Osteoblast (primary cell): ENCODE measurements at regions not wholly inside any gene's neighbourhood (a gene's known extent, or its start where the extent isn't known, plus 50 kb on each side); places are given as distances from the start of the nearest gene placed in this dataset.
A peak's percentile ranks its signal among the peaks of the same experiment; 100 is the strongest.

Experiments used
- DNase-seq: peaks from one replicate; pipeline ENCODE4 v3.0.0; 2011; ENCODE audit warnings: low spot score, mixed read lengths; ENCODE audit not compliant: insufficient read length; ENCODE audit errors: missing footprints
- H2AFZ ChIP-seq: 2 replicates; pipeline ENCODE4 v1.6.0; 2011; ENCODE audit warnings: mild to moderate bottlenecking, low read length
- H3K27ac ChIP-seq: 2 replicates; pipeline ENCODE4 v1.5.1; 2011; ENCODE audit warnings: mild to moderate bottlenecking, low read depth, low read length, moderate library complexity
- H3K27me3 ChIP-seq: 2 replicates; pipeline ENCODE4 v1.6.0; 2012; ENCODE audit warnings: mild to moderate bottlenecking, control low read depth, inconsistent platforms, low read length, moderate library complexity; ENCODE audit not compliant: insufficient read depth
- H3K36me3 ChIP-seq: 2 replicates; pipeline ENCODE4 v1.5.1; 2011; ENCODE audit warnings: mild to moderate bottlenecking, low read length, control low read depth, moderate library complexity; ENCODE audit not compliant: insufficient read depth
- H3K4me1 ChIP-seq: 2 replicates; pipeline ENCODE4 v1.5.1; 2011; ENCODE audit warnings: mild to moderate bottlenecking, low read length, control low read depth, moderate library complexity; ENCODE audit not compliant: insufficient read depth
- H3K4me2 ChIP-seq: 2 replicates; pipeline ENCODE4 v1.6.0; 2011; ENCODE audit warnings: mild to moderate bottlenecking, low read length; ENCODE audit not compliant: insufficient read depth
- H3K4me3 ChIP-seq: fragments of 200-600 bp; sonication (generic); 3 replicates; pipeline ENCODE4 v1.5.1; 2012; ENCODE audit warnings: mild to moderate bottlenecking, low read length, inconsistent platforms; ENCODE audit not compliant: insufficient read depth
- H3K79me2 ChIP-seq: 2 replicates; pipeline ENCODE4 v1.6.0; 2012; ENCODE audit warnings: mild to moderate bottlenecking, low read length, control low read depth, inconsistent platforms; ENCODE audit not compliant: insufficient read depth
- H3K9me3 ChIP-seq: 2 replicates; pipeline ENCODE4 v1.5.1; 2011; ENCODE audit warnings: low read depth, low read length, control low read depth
- H4K20me1 ChIP-seq: 2 replicates; pipeline ENCODE4 v1.6.0; 2012; ENCODE audit warnings: mild to moderate bottlenecking, low read length, control low read depth; ENCODE audit not compliant: insufficient read depth
- TF ChIP-seq, protein P1 (sequence below): IDR thresholded peaks from 2 replicates; pipeline ENCODE4 v1.5.1; 2011; ENCODE audit warnings: mild to moderate bottlenecking, low read depth, low read length, moderate library complexity; ENCODE audit errors: extremely low read depth

DNA sequence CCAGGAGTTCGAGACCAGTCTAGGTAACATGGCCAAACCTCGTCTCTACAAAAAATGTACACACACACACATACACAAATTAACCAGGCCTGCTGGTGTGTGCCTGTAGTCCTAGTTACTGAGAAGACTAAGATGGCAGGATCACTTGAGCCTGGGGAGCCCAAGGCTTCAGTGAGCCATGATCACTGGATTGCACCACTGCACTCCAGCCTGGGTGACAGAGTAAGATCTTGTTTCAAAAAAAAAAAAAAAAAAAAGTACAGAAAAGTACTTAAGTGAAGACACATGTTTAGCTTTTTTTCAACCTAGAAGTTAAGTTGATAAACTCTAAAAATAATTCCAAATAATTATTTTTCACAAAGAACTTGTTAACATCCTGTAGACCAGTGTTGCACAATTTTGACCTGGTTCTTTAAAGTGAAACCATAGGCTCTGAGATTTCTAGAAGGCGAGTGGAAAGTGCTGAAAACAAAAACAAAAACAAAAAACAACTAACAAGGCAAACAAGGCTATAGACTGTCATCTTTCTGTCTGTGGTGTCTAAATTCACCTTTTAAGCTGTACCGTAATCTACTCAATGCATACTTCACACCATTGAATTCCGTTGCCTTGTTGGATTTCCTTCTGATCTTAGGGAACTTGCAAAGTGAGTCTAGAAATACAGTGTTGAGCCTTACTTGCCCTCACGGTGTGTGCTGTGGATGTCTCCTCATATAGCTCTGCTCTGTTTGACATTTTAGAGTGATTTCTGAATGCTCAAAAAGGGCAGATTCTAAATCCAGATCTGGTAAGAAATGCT lies 63.5 kb downstream of the CHST2 start:
- Histone ChIP-seq H3K27ac (no peak overlapping the region), H3K4me2 (no peak overlapping the region), H3K4me1 (no peaks in the 10 kb centered on the region), H4K20me1 (no peaks in the 10 kb centered on the region), H3K9me3 (no peaks in the 10 kb centered on the region), H3K36me3 (no peaks in the 10 kb centered on the region), H3K4me3 (no peak overlapping the region), H2AFZ (no peak overlapping the region), H3K79me2 (no peaks in the 10 kb centered on the region), H3K27me3 (no peaks in the 10 kb centered on the region)
- TF ChIP-seq, protein P1, sequence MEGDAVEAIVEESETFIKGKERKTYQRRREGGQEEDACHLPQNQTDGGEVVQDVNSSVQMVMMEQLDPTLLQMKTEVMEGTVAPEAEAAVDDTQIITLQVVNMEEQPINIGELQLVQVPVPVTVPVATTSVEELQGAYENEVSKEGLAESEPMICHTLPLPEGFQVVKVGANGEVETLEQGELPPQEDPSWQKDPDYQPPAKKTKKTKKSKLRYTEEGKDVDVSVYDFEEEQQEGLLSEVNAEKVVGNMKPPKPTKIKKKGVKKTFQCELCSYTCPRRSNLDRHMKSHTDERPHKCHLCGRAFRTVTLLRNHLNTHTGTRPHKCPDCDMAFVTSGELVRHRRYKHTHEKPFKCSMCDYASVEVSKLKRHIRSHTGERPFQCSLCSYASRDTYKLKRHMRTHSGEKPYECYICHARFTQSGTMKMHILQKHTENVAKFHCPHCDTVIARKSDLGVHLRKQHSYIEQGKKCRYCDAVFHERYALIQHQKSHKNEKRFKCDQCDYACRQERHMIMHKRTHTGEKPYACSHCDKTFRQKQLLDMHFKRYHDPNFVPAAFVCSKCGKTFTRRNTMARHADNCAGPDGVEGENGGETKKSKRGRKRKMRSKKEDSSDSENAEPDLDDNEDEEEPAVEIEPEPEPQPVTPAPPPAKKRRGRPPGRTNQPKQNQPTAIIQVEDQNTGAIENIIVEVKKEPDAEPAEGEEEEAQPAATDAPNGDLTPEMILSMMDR: no peak
- DNase-seq: peak; percentile 9

DNA sequence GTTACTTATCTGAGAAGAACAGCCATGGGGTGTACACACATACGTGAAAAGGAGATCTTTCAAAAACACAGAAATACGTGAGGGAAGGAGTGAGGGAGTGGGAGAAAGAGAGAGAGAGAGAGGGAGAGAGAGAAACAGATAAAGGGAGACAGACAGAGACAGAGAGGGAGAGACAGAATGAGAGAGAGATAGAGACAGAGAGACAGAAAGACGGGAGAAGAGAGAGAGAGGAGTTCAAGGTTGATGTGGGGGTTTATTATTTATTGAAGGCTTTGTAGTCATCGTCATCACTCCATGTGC lies 64.0 kb downstream of the CHST2 start:
- Histone ChIP-seq H3K36me3 (no peaks in the 10 kb centered on the region), H3K9me3 (no peaks in the 10 kb centered on the region), H3K4me3 (no peak overlapping the region), H3K27me3 (no peaks in the 10 kb centered on the region), H2AFZ (no peak overlapping the region), H4K20me1 (no peaks in the 10 kb centered on the region), H3K27ac (no peak overlapping the region), H3K4me2 (no peak overlapping the region), H3K79me2 (no peaks in the 10 kb centered on the region), H3K4me1 (no peaks in the 10 kb centered on the region)
- no peak for DNase-seq
- TF ChIP-seq, protein P1: no peak

DNA sequence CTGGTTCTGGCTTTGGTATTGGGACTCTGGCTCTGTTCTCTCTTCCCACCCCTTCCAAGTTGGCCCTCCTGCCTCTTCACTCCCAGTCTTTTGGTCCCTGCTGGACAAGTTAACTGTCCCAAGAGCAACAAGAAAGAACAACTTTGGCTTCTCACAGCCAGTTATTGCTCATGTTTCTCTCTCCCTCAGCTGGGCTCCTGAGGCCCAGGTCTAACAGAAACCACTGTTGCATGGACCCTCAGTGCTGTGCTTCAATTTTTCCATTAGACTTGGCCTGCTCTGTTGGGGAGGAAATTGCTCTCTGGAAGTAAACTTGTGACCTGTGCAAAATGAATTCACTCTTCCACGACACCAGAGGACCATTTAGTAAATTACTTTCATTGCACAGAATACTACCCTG lies 64.5 kb downstream of the CHST2 start:
- Histone ChIP-seq H3K4me3 (no peak overlapping the region), H2AFZ (no peak overlapping the region), H3K4me2 (no peak overlapping the region), H3K9me3 (no peaks in the 10 kb centered on the region), H3K79me2 (no peaks in the 10 kb centered on the region), H3K4me1 (no peaks in the 10 kb centered on the region), H3K36me3 (no peaks in the 10 kb centered on the region), H3K27me3 (no peaks in the 10 kb centered on the region), H4K20me1 (no peaks in the 10 kb centered on the region), H3K27ac (no peak overlapping the region)
- no peak for DNase-seq
- TF ChIP-seq, protein P1: no peak

DNA sequence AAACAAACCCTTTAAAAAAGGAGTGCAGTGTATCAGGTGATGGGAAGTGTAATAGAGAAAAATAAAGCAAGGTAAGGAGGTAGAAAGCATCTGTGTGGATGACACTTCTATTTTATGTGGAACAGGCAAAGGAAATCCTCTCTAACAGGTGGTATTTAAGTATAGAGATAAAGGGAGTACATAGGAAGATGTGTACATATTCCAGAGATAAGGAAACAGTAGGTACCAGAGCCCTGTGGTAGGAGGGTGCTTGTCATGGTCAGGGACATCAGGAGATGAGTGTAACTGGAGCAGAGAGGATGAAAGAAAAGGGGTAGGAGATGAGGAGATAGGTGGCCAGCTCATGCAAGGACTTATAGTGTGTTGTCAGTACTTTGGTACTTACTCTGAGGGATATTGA lies 65.8 kb downstream of the CHST2 start:
- Histone ChIP-seq H3K27ac (no peak overlapping the region), H3K4me2 (no peak overlapping the region), H3K4me3 (no peak overlapping the region), H3K27me3 (no peaks in the 10 kb centered on the region), H3K36me3 (no peaks in the 10 kb centered on the region), H3K79me2 (no peaks in the 10 kb centered on the region), H3K9me3 (no peaks in the 10 kb centered on the region), H4K20me1 (no peaks in the 10 kb centered on the region), H2AFZ (no peak overlapping the region), H3K4me1 (no peaks in the 10 kb centered on the region)
- TF ChIP-seq, protein P1: no peak
- DNase-seq: no peak
